H1 (cell line): ENCODE measurements at regions not wholly inside any gene's neighbourhood (a gene's known extent, or its start where the extent isn't known, plus 50 kb on each side); places are given as distances from the start of the nearest gene placed in this dataset.

ENCODE experiments used
- CTCF ChIA-PET: fragments of 300-600 bp; sonication (Branson Sonifier 250); formaldehyde crosslinking; loops from one replicate; lab custom pipeline; 2021; ENCODE audit not compliant: partially characterized antibody; lab: Charles Lee
- POLR2A ChIA-PET: fragments of 300-600 bp; sonication (Branson Sonifier 250); formaldehyde crosslinking; loops from one replicate; lab custom pipeline; 2021; ENCODE audit warnings: inconsistent platforms; ENCODE audit not compliant: partially characterized antibody; lab: Charles Lee
- DNase-seq, 2 experiments: peaks; one replicate each; pipeline versions ENCODE4 v3.0.0 to v3.0.0-alpha.2; 2010 to 2022; ENCODE audit warnings: low spot score in 2 of 2, low read depth in 1 of 2, mixed read lengths in 1 of 2
- FAIRE-seq: peaks from 2 replicates; lab custom pipeline; 2011; peaks lifted over from hg19 to GRCh38; lab: Jason Lieb, UNC
- H2AFZ ChIP-seq: 2 replicates; pipeline ENCODE4 v1.8.1; 2012; ENCODE audit warnings: low read length, inconsistent platforms
- H2AK5ac ChIP-seq: 2 replicates; pipeline ENCODE4 v1.6.1; 2013; ENCODE audit warnings: low read depth, low read length
- H2BK120ac ChIP-seq: replicated peaks from 2 replicates; pipeline ENCODE3; 2013; ENCODE audit warnings: low read depth, low read length, inconsistent platforms
- H2BK12ac ChIP-seq: 2 replicates; pipeline ENCODE4 v1.6.1; 2013; ENCODE audit warnings: low read depth, low read length
- H2BK15ac ChIP-seq: 2 replicates; pipeline ENCODE4 v1.6.1; 2013; ENCODE audit warnings: low read length
- H2BK20ac ChIP-seq: 2 replicates; pipeline ENCODE4 v1.6.1; 2013; ENCODE audit warnings: low read length
- H2BK5ac ChIP-seq: 2 replicates; pipeline ENCODE4 v1.6.1; 2013; ENCODE audit warnings: low read depth, low read length
- H3K14ac ChIP-seq: 2 replicates; pipeline ENCODE4 v1.6.1; 2013; ENCODE audit warnings: inconsistent platforms; ENCODE audit not compliant: insufficient read length
- H3K18ac ChIP-seq: 2 replicates; pipeline ENCODE4 v1.6.1; 2013; ENCODE audit warnings: low read length; ENCODE audit errors: extremely low read depth
- H3K23ac ChIP-seq: 2 replicates; pipeline ENCODE4 v1.6.1; 2013; ENCODE audit warnings: inconsistent platforms; ENCODE audit not compliant: insufficient read length
- H3K23me2 ChIP-seq: 2 replicates; pipeline ENCODE4 v1.6.1; 2013; ENCODE audit warnings: low read depth, low read length
- H3K27ac ChIP-seq: 2 replicates; pipeline ENCODE4 v1.6.1; 2011; ENCODE audit warnings: low read depth, low read length, inconsistent platforms
- H3K27me3 ChIP-seq, 4 experiments: replicated peaks in 1 of 4; 1 replicate in 1 of 4; 2 replicates in 3 of 4; pipeline versions ENCODE4 v1.6.1 to v1.8.1; 2011 to 2013; ENCODE audit warnings: low read length in 3 of 4, mild to moderate bottlenecking in 3 of 4, inconsistent platforms in 2 of 4, mixed read lengths in 2 of 4, moderate library complexity in 1 of 4; ENCODE audit not compliant: control insufficient read depth in 3 of 4, insufficient read depth in 3 of 4; ENCODE audit errors: extremely low read depth in 1 of 4
- H3K36me3 ChIP-seq, 4 experiments: 2 replicates each; pipeline versions ENCODE4 v1.6.1 to v1.8.1; 2011 to 2013; ENCODE audit warnings: mild to moderate bottlenecking in 4 of 4, low read length in 3 of 4, moderate library complexity in 2 of 4, control low read depth in 1 of 4, inconsistent platforms in 1 of 4; ENCODE audit not compliant: insufficient read depth in 4 of 4, control insufficient read depth in 2 of 4
- H3K4ac ChIP-seq: replicated peaks from 2 replicates; pipeline ENCODE3; 2013; ENCODE audit warnings: low read length, low read depth, mixed read lengths, inconsistent platforms; ENCODE audit not compliant: insufficient read length
- H3K4me1 ChIP-seq, 4 experiments: replicated peaks in 1 of 4; 1 replicate in 1 of 4; 2 replicates in 3 of 4; pipeline versions ENCODE4 v1.6.1 to v1.8.1; 2011 to 2013; ENCODE audit warnings: low read length in 3 of 4, inconsistent platforms in 2 of 4, mixed read lengths in 1 of 4; ENCODE audit not compliant: insufficient read depth in 4 of 4, control insufficient read depth in 3 of 4
- H3K4me2 ChIP-seq, 2 experiments: 2 replicates each; pipeline versions ENCODE4 v1.6.1 to v1.8.1; 2011 to 2013; ENCODE audit warnings: low read depth in 2 of 2, low read length in 2 of 2, control low read depth in 1 of 2, inconsistent platforms in 1 of 2, mild to moderate bottlenecking in 1 of 2; ENCODE audit not compliant: insufficient read depth in 1 of 2
- H3K4me3 ChIP-seq, 4 experiments: fragments of 200-600, 300-600 bp in 1 of 4; sonication (generic), shearing (Covaris generic), sonication (Bioruptor Twin) in 1 of 4; 2 replicates each; pipeline versions ENCODE4 v1.5.1 to v1.8.1; 2011 to 2016; ENCODE audit warnings: low read length in 4 of 4, low read depth in 3 of 4, control low read depth in 2 of 4, inconsistent platforms in 2 of 4, mild to moderate bottlenecking in 2 of 4, mixed read lengths in 1 of 4, moderate library complexity in 1 of 4; ENCODE audit not compliant: insufficient read depth in 2 of 4; ENCODE audit errors: extremely low read depth in 1 of 4
- H3K56ac ChIP-seq: replicated peaks from 2 replicates; pipeline ENCODE3; 2013; ENCODE audit warnings: low read depth, mild to moderate bottlenecking, mixed read lengths, low read length, inconsistent platforms; ENCODE audit not compliant: insufficient read length
- H3K79me1 ChIP-seq: 2 replicates; pipeline ENCODE4 v1.6.1; 2013; ENCODE audit warnings: low read depth, low read length, control low read depth
- H3K79me2 ChIP-seq, 2 experiments: 2 replicates each; pipeline versions ENCODE4 v1.6.1 to v1.8.1; 2012 to 2013; ENCODE audit warnings: low read length in 2 of 2, mild to moderate bottlenecking in 2 of 2, inconsistent platforms in 1 of 2; ENCODE audit not compliant: insufficient read depth in 2 of 2, control insufficient read depth in 1 of 2
- H3K9ac ChIP-seq, 4 experiments: replicated peaks in 1 of 4; 1 replicate in 1 of 4; 2 replicates in 3 of 4; pipeline versions ENCODE4 v1.6.1 to v1.8.1; 2011 to 2013; ENCODE audit warnings: low read depth in 3 of 4, low read length in 3 of 4, control low read depth in 2 of 4, mild to moderate bottlenecking in 2 of 4, moderate library complexity in 2 of 4, inconsistent platforms in 1 of 4; ENCODE audit errors: extremely low read depth in 1 of 4
- H3K9me3 ChIP-seq, 2 experiments: 2 replicates each; pipeline versions ENCODE4 v1.6.1 to v1.8.1; 2012 to 2013; ENCODE audit warnings: mild to moderate bottlenecking in 2 of 2, moderate library complexity in 2 of 2, control low read depth in 1 of 2, inconsistent platforms in 1 of 2, low read depth in 1 of 2, low read length in 1 of 2, mixed read lengths in 1 of 2; ENCODE audit not compliant: insufficient read depth in 2 of 2
- H4K20me1 ChIP-seq, 2 experiments: replicated peaks in 1 of 2; 2 replicates each; pipeline versions ENCODE3 to v1.8.1; 2011 to 2013; ENCODE audit warnings: inconsistent platforms in 2 of 2, low read length in 2 of 2, mild to moderate bottlenecking in 1 of 2; ENCODE audit not compliant: insufficient read depth in 2 of 2, control insufficient read depth in 1 of 2
- H4K5ac ChIP-seq: 2 replicates; pipeline ENCODE4 v1.6.1; 2013; ENCODE audit warnings: low read length, low read depth, mixed read lengths, inconsistent platforms; ENCODE audit not compliant: insufficient read length
- H4K8ac ChIP-seq: 2 replicates; pipeline ENCODE4 v1.8.0; 2013; ENCODE audit warnings: mild to moderate bottlenecking, moderate library complexity, low read length, inconsistent platforms; ENCODE audit not compliant: insufficient read depth; ENCODE audit errors: extremely low read depth
- H4K91ac ChIP-seq: replicated peaks from 2 replicates; pipeline ENCODE3; 2013; ENCODE audit warnings: low read length, mixed read lengths, inconsistent platforms; ENCODE audit not compliant: insufficient read length
- CBX5 ChIP-seq: fragments of 300-800, 300-1000 bp; sonication (generic); IDR thresholded peaks from 2 replicates; pipeline ENCODE4 v1.7.1; 2016; ENCODE audit warnings: antibody characterized with exemption, low read length, low read depth
- KDM1A ChIP-seq: fragments of 200-600, 300-600 bp; sonication (generic); IDR thresholded peaks from 2 replicates; pipeline ENCODE4 v1.7.1; 2016; ENCODE audit warnings: mild to moderate bottlenecking, low read length, borderline replicate concordance
- KDM4A ChIP-seq: IDR thresholded peaks from one replicate; pipeline ENCODE4 v1.7.1; 2012; ENCODE audit warnings: low read depth, mild to moderate bottlenecking, moderate library complexity, low read length, inconsistent platforms; ENCODE audit not compliant: severe bottlenecking
- WGBS, 2 experiments: shearing (Covaris generic) in 1 of 2; methylation state at CpG; one replicate each; pipeline versions ENCODE4 v1.1.6 to v1.1.7; 2013 to 2015; ENCODE audit warnings: low lambda C conversion rate in 2 of 2, mixed read lengths in 2 of 2, inconsistent platforms in 1 of 2, low coverage in 1 of 2, missing lambda C conversion rate in 1 of 2; ENCODE audit not compliant: insufficient replicate concordance in 2 of 2, insufficient coverage in 1 of 2, insufficient read length in 1 of 2; ENCODE audit errors: extremely low coverage in 1 of 2, missing lambda C conversion rate in 1 of 2; 5-methylcytosine and 5-hydroxymethylcytosine counted together

- H3K27ac ChIP-seq, result no peak overlapping the region
- H4K5ac ChIP-seq, result no peak overlapping the region
- no peaks in the 10 kb centered on the region for H3K79me1 ChIP-seq
- no peak overlapping the region for H2AK5ac ChIP-seq
- peak overlapping the region; percentile 85 for H2AFZ ChIP-seq
- no peaks in the 10 kb centered on the region for H4K20me1 ChIP-seq
- no peak for DNase-seq
- no peak overlapping the region for H3K23ac ChIP-seq
- no peaks in the 10 kb centered on the region for H3K36me3 ChIP-seq
- no peak for TF ChIP-seq KDM1A
- TF ChIP-seq KDM4A, result no peak
- no peak for TF ChIP-seq CBX5
- no peak overlapping the region for H2BK5ac ChIP-seq
- no peaks in the 10 kb centered on the region for H3K27me3 ChIP-seq
- no peak overlapping the region for H3K18ac ChIP-seq
- no peak overlapping the region for H3K14ac ChIP-seq
- no peak overlapping the region for H2BK12ac ChIP-seq
- H3K56ac ChIP-seq, result no peak overlapping the region
- no peak overlapping the region for H3K4ac ChIP-seq
- no peak overlapping the region for H3K9ac ChIP-seq
- H3K4me3 ChIP-seq, result no peak overlapping the region
- 88% methylated on average over 3 of the region's 3 CpGs; no CpG with 5 or more reads in 1 of the 2 experiments for WGBS, 2 experiments
- H2BK20ac ChIP-seq, result no peak overlapping the region
- H2BK15ac ChIP-seq, result no peak overlapping the region
- no peak overlapping the region for H4K91ac ChIP-seq
- FAIRE-seq, result no peak
- no peaks in the 10 kb centered on the region; a peak in 2 of 7 replicates for H3K4me1 ChIP-seq
- no peak overlapping the region for H3K4me2 ChIP-seq
- H3K9me3 ChIP-seq, result no peaks in the 10 kb centered on the region
- H2BK120ac ChIP-seq, result no peak overlapping the region
- H3K23me2 ChIP-seq, result no peaks in the 10 kb centered on the region
- no peak overlapping the region for H4K8ac ChIP-seq
- CTCF ChIA-PET, result interaction anchor here (0.5 to 2.3 kb wide), 8 partner anchors 12 to 346 kb away, joined by 3 to 9 read pairs (median 4); no protein-coding TSS in a partner anchor
- POLR2A ChIA-PET, result no interaction called here
- H3K79me2 ChIP-seq, result no peaks in the 10 kb centered on the region
These were observed 261.9 kb upstream of the ISX start for GRCh38 chr22:34804091-34804490.
